Neutrophil (primary cell): ENCODE measurements at regions not wholly inside any gene's neighbourhood (a gene's known extent, or its start where the extent isn't known, plus 50 kb on each side); places are given as distances from the start of the nearest gene placed in this dataset.
A peak's percentile ranks its signal among the peaks of the same experiment; 100 is the strongest.

Experiments
- H3K27ac ChIP-seq: fragments of 200-600 bp; sonication (generic); 2 replicates; pipeline ENCODE4 v1.5.1; 2016; ENCODE audit warnings: mild to moderate bottlenecking, moderate library complexity
- H3K27me3 ChIP-seq: fragments of 200-600 bp; sonication (generic); 2 replicates; pipeline ENCODE4 v1.6.0; 2016; ENCODE audit warnings: mild to moderate bottlenecking
- H3K36me3 ChIP-seq: fragments of 200-600 bp; sonication (generic); 2 replicates; pipeline ENCODE4 v1.5.1; 2017
- H3K4me1 ChIP-seq, 2 experiments: fragments of 200-600 bp in 1 of 2; sonication (generic) in 1 of 2; 1 replicate in 1 of 2; 2 replicates in 1 of 2; pipeline versions ENCODE4 v1.5.1 to v1.6.1; 2013 to 2016; ENCODE audit warnings: low read depth in 1 of 2, low read length in 1 of 2, mild to moderate bottlenecking in 1 of 2, moderate library complexity in 1 of 2; ENCODE audit not compliant: control insufficient read depth in 1 of 2, insufficient read depth in 1 of 2
- H3K4me3 ChIP-seq, 2 experiments: fragments of 200-600 bp in 1 of 2; sonication (generic) in 1 of 2; 1 replicate in 1 of 2; 2 replicates in 1 of 2; pipeline ENCODE4 v1.5.1; 2013 to 2016; ENCODE audit warnings: low read depth in 1 of 2, low read length in 1 of 2, mild to moderate bottlenecking in 1 of 2, moderate library complexity in 1 of 2
- H3K9me3 ChIP-seq: fragments of 200-600 bp; sonication (generic); 2 replicates; pipeline ENCODE4 v1.5.1; 2016
- TF ChIP-seq, protein P1 (sequence below): fragments of 200-600 bp; sonication (generic); IDR thresholded peaks from 2 replicates; pipeline ENCODE4 v1.5.1; 2016; ENCODE audit warnings: antibody characterized with exemption

DNA sequence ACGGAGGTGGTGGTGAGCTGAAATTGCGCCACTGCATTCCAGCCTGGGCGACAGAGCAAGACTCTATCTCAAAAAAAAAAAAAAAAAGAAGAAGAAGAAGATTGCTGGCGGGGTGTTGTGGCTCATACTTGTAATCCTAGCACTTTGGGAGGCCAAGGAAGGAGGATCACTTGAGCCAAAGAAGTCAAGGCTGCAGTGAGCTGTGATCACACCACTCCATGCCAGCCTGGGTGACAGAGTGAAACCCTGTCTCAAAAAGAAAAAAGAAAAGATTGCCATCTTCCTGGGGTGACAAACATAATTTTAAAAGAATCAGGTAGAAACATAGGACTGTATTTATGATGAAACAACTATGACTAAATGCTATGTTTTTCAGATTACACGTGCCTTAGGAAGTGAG lies 55.1 kb upstream of the EML4 start:
- H3K4me1 ChIP-seq = peaks cover 88 to 90% of the 10 kb centered on the region in 2 experiments

DNA sequence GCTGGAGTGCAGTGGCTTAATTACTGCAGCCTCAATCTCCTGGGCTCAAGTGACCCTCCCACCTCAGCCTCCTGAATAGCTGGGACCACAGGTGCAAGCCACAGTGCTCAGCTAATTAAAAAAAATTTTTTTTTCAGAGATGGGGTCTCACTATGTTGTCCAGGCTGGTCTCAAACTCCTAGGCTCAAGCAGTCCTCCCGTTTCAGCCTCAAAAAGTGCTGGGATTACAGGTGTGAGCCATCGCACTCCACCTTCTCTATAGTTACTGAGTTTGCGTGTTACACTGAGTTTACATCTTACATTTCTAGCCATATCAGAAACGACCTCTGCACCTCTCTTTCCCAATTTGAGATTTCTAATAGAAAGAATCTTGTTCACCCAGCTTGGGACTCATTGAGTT lies 53.6 kb upstream of the EML4 start:
- TF ChIP-seq, protein P1, sequence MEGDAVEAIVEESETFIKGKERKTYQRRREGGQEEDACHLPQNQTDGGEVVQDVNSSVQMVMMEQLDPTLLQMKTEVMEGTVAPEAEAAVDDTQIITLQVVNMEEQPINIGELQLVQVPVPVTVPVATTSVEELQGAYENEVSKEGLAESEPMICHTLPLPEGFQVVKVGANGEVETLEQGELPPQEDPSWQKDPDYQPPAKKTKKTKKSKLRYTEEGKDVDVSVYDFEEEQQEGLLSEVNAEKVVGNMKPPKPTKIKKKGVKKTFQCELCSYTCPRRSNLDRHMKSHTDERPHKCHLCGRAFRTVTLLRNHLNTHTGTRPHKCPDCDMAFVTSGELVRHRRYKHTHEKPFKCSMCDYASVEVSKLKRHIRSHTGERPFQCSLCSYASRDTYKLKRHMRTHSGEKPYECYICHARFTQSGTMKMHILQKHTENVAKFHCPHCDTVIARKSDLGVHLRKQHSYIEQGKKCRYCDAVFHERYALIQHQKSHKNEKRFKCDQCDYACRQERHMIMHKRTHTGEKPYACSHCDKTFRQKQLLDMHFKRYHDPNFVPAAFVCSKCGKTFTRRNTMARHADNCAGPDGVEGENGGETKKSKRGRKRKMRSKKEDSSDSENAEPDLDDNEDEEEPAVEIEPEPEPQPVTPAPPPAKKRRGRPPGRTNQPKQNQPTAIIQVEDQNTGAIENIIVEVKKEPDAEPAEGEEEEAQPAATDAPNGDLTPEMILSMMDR = no peak
- Histone ChIP-seq H3K9me3 (no peaks in the 10 kb centered on the region), H3K4me1 (peaks cover 86 to 88% of the 10 kb centered on the region in 2 experiments), H3K36me3 (no peaks in the 10 kb centered on the region), H3K27ac (no peak overlapping the region), H3K27me3 (no peaks in the 10 kb centered on the region), H3K4me3 (no peak overlapping the region)

More for the DNA sequence above, 55.1 kb upstream of the EML4 start:
- Histone ChIP-seq H3K27me3 (no peaks in the 10 kb centered on the region), H3K4me3 (no peak overlapping the region), H3K36me3 (no peaks in the 10 kb centered on the region), H3K27ac (peak overlapping the region; percentile 42), H3K9me3 (no peaks in the 10 kb centered on the region)
- TF ChIP-seq, protein P1 = no peak

DNA sequence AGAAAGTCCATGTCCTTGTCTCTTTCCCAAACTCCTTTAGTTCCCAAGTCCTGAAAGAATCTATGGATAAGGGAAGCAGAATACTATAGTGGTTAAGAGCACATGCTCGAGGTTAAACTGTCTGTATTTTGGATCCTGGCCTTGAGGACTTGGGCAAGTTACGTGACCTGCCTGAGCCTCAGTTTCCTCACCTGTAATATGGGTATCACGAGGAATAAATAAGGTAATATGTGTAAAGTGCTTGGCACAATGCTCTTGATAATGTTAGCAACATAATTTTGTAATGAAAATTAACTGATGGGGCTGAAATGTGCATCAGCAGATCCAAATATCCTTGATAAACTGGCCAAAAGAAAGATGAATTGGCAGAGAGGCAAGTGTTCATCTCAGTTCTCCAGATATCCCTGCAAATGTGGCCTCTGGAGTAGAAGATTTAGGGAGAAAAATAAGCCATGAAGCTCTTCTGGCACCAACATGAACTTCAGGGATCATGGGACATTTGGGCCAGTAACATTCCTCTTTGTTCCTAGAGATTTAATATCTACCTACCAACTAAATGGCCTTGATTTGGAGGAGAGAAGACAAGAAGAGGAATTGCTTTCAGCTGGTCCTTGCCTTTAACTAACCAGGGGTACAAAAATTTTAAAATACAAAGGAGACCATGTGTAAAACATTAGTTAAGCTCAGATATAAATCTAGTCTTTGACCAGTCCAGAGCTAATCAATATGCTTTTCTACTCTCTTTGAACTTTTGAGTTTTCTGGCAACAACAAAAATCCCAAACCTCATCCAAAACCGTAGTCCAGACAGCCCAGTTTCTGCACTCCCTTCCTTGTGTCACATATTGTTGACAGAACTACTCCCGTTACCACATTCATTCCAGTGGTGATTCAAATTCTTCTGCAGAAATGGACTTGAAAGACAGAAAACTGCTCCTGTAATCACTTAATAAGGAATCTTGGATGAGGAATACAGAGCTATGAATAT lies 52.7 kb upstream of the EML4 start:
- TF ChIP-seq, protein P1 = no peak
- Histone ChIP-seq H3K27ac (peak overlapping the region; percentile 87), H3K9me3 (no peaks in the 10 kb centered on the region), H3K36me3 (no peaks in the 10 kb centered on the region), H3K4me1 (peaks cover 82 to 87% of the 10 kb centered on the region in 2 experiments), H3K27me3 (no peaks in the 10 kb centered on the region), H3K4me3 (no peak overlapping the region)

DNA sequence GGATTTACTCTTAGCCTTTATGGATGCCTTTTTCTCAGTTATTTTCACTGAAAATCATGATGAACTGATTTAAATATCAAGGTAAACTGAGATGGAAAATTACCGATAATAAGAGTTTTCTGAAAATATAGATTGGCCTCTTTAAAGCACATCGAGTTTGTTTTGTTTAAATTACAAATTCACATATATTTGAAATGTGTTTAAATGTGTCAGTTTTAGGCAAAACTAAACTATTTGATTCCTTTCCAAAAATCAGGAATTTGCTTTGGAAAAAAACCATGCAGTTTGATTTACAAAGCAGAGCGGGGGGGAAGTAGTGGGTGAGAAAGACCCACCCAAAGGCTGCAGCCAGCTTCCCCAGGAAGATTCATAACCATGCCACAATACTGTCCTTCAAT lies 52.0 kb upstream of the EML4 start:
- Histone ChIP-seq H3K27me3 (no peaks in the 10 kb centered on the region), H3K36me3 (no peaks in the 10 kb centered on the region), H3K4me1 (peaks cover 81 to 84% of the 10 kb centered on the region in 2 experiments), H3K4me3 (peak overlapping the region in 1 of 2 experiments; percentile 45), H3K27ac (peak overlapping the region; percentile 87), H3K9me3 (no peaks in the 10 kb centered on the region)
- TF ChIP-seq, protein P1 = no peak

GRCh38 chr2:42117923-42118753 lies 51.0 kb upstream of the EML4 start:
- TF ChIP-seq, protein P1 = peak; percentile 32
- Histone ChIP-seq H3K4me3 (peak overlapping the region; percentile 18 to 45), H3K9me3 (no peaks in the 10 kb centered on the region), H3K4me1 (peaks cover 73 to 75% of the 10 kb centered on the region in 2 experiments), H3K36me3 (no peaks in the 10 kb centered on the region), H3K27ac (peak overlapping the region; percentile 87), H3K27me3 (no peaks in the 10 kb centered on the region)
